Fibroblast of lung (primary cell): ENCODE measurements at regions not wholly inside any gene's neighbourhood (a gene's known extent, or its start where the extent isn't known, plus 50 kb on each side); places are given as distances from the start of the nearest gene placed in this dataset.

Source experiments
- EZH2 ChIP-seq: IDR thresholded peaks from 2 replicates; pipeline ENCODE4 v1.5.1; 2012; ENCODE audit warnings: low read length, control low read depth, mild to moderate bottlenecking; ENCODE audit errors: missing control alignments
- TF ChIP-seq, protein P1 (sequence below), 2 donors: IDR thresholded peaks in 1 of 2; conservative IDR thresholded peaks in 1 of 2; 1 replicate in 1 of 2; 2 replicates in 1 of 2; pipeline ENCODE4 v1.5.1; 2011 to 2012; ENCODE audit warnings: low read length in 2 of 2, control low read depth in 1 of 2, inconsistent platforms in 1 of 2, low read depth in 1 of 2, mild to moderate bottlenecking in 1 of 2

DNA sequence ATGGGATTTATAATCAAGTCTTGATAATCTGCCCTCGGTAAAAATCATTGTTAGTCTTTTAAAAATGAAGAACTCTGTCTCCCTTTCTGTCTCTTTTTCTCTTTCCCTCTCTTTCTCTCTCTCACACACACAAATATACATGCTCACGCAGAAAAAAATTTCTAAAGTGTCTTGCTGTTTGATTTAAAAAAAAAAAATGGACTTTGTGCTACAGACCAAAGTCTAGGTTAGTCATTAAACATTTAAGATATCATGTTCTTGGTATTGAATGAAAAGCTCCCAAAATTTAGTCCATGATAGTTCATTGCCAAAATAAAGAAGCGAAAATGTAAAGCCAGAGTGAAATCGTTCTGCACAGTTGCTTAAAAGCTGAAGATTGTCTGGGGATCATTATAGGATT, 665.8 kb downstream of the SORCS1 start:
- TF ChIP-seq EZH2 = no peak
- TF ChIP-seq, protein P1, sequence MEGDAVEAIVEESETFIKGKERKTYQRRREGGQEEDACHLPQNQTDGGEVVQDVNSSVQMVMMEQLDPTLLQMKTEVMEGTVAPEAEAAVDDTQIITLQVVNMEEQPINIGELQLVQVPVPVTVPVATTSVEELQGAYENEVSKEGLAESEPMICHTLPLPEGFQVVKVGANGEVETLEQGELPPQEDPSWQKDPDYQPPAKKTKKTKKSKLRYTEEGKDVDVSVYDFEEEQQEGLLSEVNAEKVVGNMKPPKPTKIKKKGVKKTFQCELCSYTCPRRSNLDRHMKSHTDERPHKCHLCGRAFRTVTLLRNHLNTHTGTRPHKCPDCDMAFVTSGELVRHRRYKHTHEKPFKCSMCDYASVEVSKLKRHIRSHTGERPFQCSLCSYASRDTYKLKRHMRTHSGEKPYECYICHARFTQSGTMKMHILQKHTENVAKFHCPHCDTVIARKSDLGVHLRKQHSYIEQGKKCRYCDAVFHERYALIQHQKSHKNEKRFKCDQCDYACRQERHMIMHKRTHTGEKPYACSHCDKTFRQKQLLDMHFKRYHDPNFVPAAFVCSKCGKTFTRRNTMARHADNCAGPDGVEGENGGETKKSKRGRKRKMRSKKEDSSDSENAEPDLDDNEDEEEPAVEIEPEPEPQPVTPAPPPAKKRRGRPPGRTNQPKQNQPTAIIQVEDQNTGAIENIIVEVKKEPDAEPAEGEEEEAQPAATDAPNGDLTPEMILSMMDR (conservative IDR thresholded peaks at IDR 0.05 in 1 of 2, IDR thresholded peaks at IDR 0.05 in 1 of 2; ENCODE audit: low read depth in 1 of 2, low read length in 2 of 2) = no peak
